PFSK-1 (cell line): ENCODE measurements at regions not wholly inside any gene's neighbourhood (a gene's known extent, or its start where the extent isn't known, plus 50 kb on each side); places are given as distances from the start of the nearest gene placed in this dataset.

Source experiments
- FOXP2 ChIP-seq: optimal IDR thresholded peaks from 2 replicates; pipeline ENCODE3; 2011; ENCODE audit warnings: borderline replicate concordance, control low read depth, inconsistent platforms; ENCODE audit not compliant: insufficient read depth; ENCODE audit errors: extremely low read length, extremely low read depth
- POLR2AphosphoS5 ChIP-seq: IDR thresholded peaks from 2 replicates; pipeline ENCODE4 v1.6.1; 2012; ENCODE audit warnings: low read depth, mild to moderate bottlenecking, control low read depth, low read length, moderate library complexity
- SIN3A ChIP-seq: IDR thresholded peaks from 2 replicates; pipeline ENCODE4 v1.6.1; 2012; ENCODE audit warnings: mild to moderate bottlenecking, low read length, moderate library complexity, borderline replicate concordance; ENCODE audit not compliant: insufficient read depth
- TAF1 ChIP-seq: IDR thresholded peaks from 2 replicates; pipeline ENCODE4 v1.6.1; 2012; ENCODE audit warnings: low read length, control low read depth, borderline replicate concordance; ENCODE audit not compliant: insufficient read depth
- TF ChIP-seq, protein P1 (sequence below), 2 experiments: IDR thresholded peaks; 2 replicates each; pipeline versions ENCODE4 v1.6.1 to v1.8.0; 2011 to 2012; ENCODE audit warnings: low read depth in 2 of 2, low read length in 2 of 2, control low read depth in 1 of 2, inconsistent platforms in 1 of 2, mild to moderate bottlenecking in 1 of 2, moderate library complexity in 1 of 2; ENCODE audit not compliant: insufficient read depth in 1 of 2

DNA sequence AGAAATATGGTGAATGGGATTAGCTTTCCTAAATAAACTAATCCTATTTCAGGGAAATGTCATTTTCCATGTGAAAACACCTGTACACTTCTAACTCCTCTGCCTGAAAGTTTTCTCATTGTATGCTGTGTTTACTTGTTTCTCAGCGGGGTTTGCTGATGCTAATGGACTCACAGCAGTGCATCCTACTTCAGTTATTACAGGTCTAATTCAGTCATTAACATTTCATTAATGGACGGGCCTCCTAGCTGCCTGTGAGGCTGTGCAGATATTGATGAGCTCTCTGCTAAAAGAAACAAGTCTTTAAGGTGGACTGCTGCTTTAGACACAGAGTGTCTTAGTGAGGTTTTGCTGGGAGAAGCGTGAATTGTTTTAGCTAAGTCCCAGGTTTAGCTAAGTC is 1342.0 kb upstream of the ZEB2 start:
- TF ChIP-seq TAF1 (no peak), SIN3A (no peak)
- TF ChIP-seq, protein P1, sequence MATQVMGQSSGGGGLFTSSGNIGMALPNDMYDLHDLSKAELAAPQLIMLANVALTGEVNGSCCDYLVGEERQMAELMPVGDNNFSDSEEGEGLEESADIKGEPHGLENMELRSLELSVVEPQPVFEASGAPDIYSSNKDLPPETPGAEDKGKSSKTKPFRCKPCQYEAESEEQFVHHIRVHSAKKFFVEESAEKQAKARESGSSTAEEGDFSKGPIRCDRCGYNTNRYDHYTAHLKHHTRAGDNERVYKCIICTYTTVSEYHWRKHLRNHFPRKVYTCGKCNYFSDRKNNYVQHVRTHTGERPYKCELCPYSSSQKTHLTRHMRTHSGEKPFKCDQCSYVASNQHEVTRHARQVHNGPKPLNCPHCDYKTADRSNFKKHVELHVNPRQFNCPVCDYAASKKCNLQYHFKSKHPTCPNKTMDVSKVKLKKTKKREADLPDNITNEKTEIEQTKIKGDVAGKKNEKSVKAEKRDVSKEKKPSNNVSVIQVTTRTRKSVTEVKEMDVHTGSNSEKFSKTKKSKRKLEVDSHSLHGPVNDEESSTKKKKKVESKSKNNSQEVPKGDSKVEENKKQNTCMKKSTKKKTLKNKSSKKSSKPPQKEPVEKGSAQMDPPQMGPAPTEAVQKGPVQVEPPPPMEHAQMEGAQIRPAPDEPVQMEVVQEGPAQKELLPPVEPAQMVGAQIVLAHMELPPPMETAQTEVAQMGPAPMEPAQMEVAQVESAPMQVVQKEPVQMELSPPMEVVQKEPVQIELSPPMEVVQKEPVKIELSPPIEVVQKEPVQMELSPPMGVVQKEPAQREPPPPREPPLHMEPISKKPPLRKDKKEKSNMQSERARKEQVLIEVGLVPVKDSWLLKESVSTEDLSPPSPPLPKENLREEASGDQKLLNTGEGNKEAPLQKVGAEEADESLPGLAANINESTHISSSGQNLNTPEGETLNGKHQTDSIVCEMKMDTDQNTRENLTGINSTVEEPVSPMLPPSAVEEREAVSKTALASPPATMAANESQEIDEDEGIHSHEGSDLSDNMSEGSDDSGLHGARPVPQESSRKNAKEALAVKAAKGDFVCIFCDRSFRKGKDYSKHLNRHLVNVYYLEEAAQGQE (IDR thresholded peaks at IDR 0.05; ENCODE audit: insufficient read depth in 1 of 2, low read depth in 2 of 2, low read length in 2 of 2), result no peak

DNA sequence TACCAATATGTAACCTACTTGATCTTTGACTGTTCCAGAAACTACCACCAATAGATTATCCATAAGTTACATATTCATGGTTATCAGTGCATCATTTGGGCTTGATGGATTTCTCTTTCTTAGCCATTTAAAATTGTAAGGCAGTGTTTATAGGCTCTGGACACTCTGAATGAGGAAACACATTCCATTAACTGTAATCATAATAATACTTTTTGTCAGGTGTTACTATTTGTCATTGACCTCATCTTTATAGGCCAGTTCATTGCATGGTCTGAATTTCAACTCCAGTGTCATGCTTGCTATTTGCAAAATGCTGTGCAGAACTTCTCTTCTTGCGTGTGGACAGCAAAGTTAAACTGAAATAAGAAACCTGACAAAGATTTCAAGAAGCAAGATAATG is 1340.2 kb upstream of the ZEB2 start:
- no peak for TF ChIP-seq FOXP2
- TF ChIP-seq, protein P1 (IDR thresholded peaks at IDR 0.05; ENCODE audit: insufficient read depth in 1 of 2, low read depth in 2 of 2, low read length in 2 of 2), result no peak

DNA sequence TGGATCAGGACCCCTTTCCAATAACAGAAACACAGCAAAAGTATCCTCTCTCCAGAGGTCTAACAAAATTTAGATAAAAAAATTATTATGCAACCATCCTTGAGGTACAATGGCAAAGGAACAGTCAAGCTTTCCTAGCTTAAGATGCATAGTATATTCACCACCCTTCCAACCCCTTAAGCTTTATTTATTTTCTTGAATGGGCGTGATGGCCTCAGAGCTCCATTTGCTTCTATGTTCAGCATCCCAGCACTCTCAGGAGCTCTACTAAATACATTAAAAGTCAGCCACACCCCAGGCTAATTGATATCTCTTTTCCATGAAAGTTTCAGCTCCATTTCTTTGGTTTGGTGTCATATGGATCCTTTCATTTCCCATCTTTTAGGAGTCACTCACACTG is 1335.2 kb upstream of the ZEB2 start:
- TF ChIP-seq, protein P1 (IDR thresholded peaks at IDR 0.05; ENCODE audit: insufficient read depth in 1 of 2, low read depth in 2 of 2, low read length in 2 of 2), result no peak
- TF ChIP-seq POLR2AphosphoS5, result no peak
- no peak for TF ChIP-seq TAF1
- no peak for TF ChIP-seq FOXP2
- TF ChIP-seq SIN3A, result no peak

DNA sequence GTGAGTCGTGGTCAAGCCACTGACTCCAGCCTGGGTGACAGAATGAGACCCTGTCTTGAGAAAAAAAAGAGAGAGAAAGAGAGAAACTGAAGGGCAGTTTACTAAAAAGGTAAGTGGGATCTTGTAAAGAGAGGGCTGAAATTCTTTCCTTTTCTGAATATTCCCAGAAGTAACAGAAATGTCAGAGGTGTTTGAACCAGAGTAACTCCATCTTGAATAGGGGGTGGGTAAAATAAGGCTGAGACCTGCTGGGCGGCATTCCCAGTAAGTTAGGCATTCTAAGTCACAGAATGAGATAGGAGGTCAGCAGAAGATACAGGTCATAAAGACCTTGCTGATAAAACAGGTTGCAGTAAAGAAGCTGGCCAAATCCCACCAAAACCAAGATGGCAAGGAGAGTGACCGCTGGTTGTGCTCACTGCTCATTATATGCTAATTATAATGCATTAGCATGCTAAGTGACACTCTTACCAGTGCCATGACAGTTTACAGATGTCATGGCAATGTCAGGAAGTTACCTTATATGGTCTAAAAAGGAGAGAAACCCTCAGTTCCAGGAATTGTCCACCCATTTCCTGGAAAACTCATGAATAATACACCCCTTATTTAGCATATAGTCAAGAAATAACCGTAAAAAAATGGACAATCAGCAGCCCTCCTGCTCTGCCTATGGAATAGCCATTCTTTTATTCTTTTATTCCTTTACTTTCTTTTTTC is 1334.3 kb upstream of the ZEB2 start:
- TF ChIP-seq SIN3A (no peak), FOXP2 (no peak), POLR2AphosphoS5 (no peak), TAF1 (no peak)
- TF ChIP-seq, protein P1 (IDR thresholded peaks at IDR 0.05; ENCODE audit: insufficient read depth in 1 of 2, low read depth in 2 of 2, low read length in 2 of 2), result no peak

DNA sequence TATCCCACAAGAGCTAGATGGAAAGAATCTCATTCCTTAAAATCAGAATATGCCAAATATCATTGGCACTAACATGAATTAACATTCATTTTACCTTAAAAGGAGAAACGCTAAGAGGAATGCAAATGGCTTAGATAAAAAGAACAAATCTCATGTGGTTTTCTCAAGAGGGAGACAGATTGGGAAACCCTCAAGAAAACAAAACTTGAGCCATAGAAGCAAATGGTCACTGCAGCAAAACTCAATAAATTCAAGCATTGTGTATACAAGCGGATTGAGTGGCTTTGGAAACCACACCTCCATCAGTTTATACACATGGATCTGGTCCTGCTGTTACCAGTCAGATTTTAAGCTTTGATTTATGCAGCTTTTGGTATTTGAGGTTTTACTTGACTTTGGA is 1331.8 kb upstream of the ZEB2 start:
- TF ChIP-seq POLR2AphosphoS5 (no peak), FOXP2 (no peak), TAF1 (no peak), SIN3A (no peak)
- TF ChIP-seq, protein P1 (IDR thresholded peaks at IDR 0.05; ENCODE audit: insufficient read depth in 1 of 2, low read depth in 2 of 2, low read length in 2 of 2), result no peak
